ENCODE measurements at regions not wholly inside any gene's neighbourhood (a gene's known extent, or its start where the extent isn't known, plus 50 kb on each side); places are given as distances from the start of the nearest gene placed in this dataset.
"Not testable (repeated sequence)": the region's sequence is repeated elsewhere in the genome, so short reads cannot be mapped to it uniquely, and the experiment has no call there.

GRCh38 chrX:65971151-65971550, 68.7 kb downstream of the VSIG4 start:
- Mint-ChIP-seq H3K27me3 (peaks cover 0 to 6% (median 0%) of the 10 kb centered on the region in 5 donors), H3K9me3 (peaks cover 0 to 1% (median 0%) of the 10 kb centered on the region in 11 donors), H3K27ac (no peak overlapping the region), H3K4me3 (no peak overlapping the region), H3K36me3 (no peaks in the 10 kb centered on the region), H3K4me1 (peaks cover 0 to 13% (median 0%) of the 10 kb centered on the region in 7 donors)
- Histone ChIP-seq H3K27me3 (ENCODE audit: control insufficient read depth in 2 of 2, insufficient read depth in 2 of 2, low read length in 2 of 2) (no peaks in the 10 kb centered on the region), H3K4me1 (ENCODE audit: control insufficient read depth in 2 of 2, insufficient read depth in 2 of 2, low read length in 2 of 2) (no peaks in the 10 kb centered on the region), H3K36me3 (ENCODE audit: control insufficient read depth in 2 of 3, insufficient read depth in 3 of 3, low read length in 3 of 3) (no peaks in the 10 kb centered on the region), H3K4me3 (ENCODE audit: low read length) (no peak overlapping the region), H3K9me3 (ENCODE audit: control insufficient read depth in 2 of 3, low read length in 3 of 3) (no peaks in the 10 kb centered on the region), H3K27ac (ENCODE audit: low read depth, low read length) (no peak overlapping the region)
- DNase-seq (no peak), ATAC-seq (no peak)
- POLR2A ChIA-PET: interaction anchor here (0.5 kb wide), 1 partner anchor 1128 kb away, joined by 3 read pairs; no protein-coding TSS in a partner anchor
- CTCF ChIA-PET: no interaction called here
- intact Hi-C loops (cut with micrococcal nuclease): no loop called here

- intact Hi-C loops (cut with micrococcal nuclease); H3K27ac Mint-ChIP-seq; H3K9me3 ChIP-seq (ENCODE audit: control insufficient read depth in 2 of 3, low read length in 3 of 3); H3K4me3 ChIP-seq (ENCODE audit: low read length); H3K27me3 ChIP-seq (ENCODE audit: control insufficient read depth in 2 of 2, insufficient read depth in 2 of 2, low read length in 2 of 2); H3K36me3 ChIP-seq (ENCODE audit: control insufficient read depth in 2 of 3, insufficient read depth in 3 of 3, low read length in 3 of 3); H3K4me3 Mint-ChIP-seq; ATAC-seq; DNase-seq; POLR2A ChIA-PET; H3K27me3 Mint-ChIP-seq; H3K4me1 ChIP-seq (ENCODE audit: control insufficient read depth in 2 of 2, insufficient read depth in 2 of 2, low read length in 2 of 2); H3K27ac ChIP-seq (ENCODE audit: low read depth, low read length): not testable (repeated sequence)
- CTCF ChIA-PET: interaction anchor here (0.6 kb wide), 1 partner anchor 50 kb away, joined by 3 read pairs; no protein-coding TSS in a partner anchor
- peaks cover 0 to 13% (median 1%) of the 10 kb centered on the region in 7 donors for H3K4me1 Mint-ChIP-seq
- peaks cover 0 to 11% (median 4%) of the 10 kb centered on the region in 5 donors for H3K36me3 Mint-ChIP-seq
- H3K9me3 Mint-ChIP-seq: peaks cover 0 to 14% (median 8%) of the 10 kb centered on the region in 11 donors
These were observed 72.7 kb downstream of the VSIG4 start for GRCh38 chrX:65967159-65967558.

DNA sequence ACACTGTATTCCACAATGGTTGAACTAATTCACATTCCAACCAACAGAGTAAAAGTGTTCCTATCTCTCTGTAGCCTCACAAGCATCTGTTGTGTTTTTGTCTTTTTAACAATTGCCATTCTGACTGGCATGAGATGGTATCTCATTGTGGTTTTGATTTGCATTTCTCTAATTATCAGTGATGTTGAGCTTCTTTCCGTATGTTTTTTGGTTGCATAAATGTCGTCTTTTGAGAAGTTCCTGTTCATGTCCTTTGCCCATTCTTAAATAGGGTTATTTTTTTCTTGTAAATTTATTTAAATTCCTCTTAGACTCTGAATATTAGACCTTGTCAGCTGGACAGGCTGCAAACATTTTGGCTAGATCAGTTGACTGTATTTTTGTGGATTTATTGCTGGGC, 78.2 kb downstream of the VSIG4 start:
- Mint-ChIP-seq H3K27me3 (no peaks in the 10 kb centered on the region), H3K4me1 (peaks cover 0 to 1% (median 0%) of the 10 kb centered on the region in 7 donors), H3K4me3 (no peak overlapping the region), H3K27ac (no peak overlapping the region), H3K36me3 (peaks cover 0 to 16% (median 4%) of the 10 kb centered on the region in 5 donors), H3K9me3 (peaks cover 0 to 17% (median 10%) of the 10 kb centered on the region in 11 donors)
- intact Hi-C loops (cut with micrococcal nuclease): no loop called here
- ATAC-seq (no peak), DNase-seq (no peak)
- no peak overlapping the region for H3K4me3 ChIP-seq (ENCODE audit: low read length)
- no peaks in the 10 kb centered on the region for H3K9me3 ChIP-seq (ENCODE audit: control insufficient read depth in 2 of 3, low read length in 3 of 3)
- no peaks in the 10 kb centered on the region for H3K27me3 ChIP-seq (ENCODE audit: control insufficient read depth in 2 of 2, insufficient read depth in 2 of 2, low read length in 2 of 2)
- no peaks in the 10 kb centered on the region for H3K4me1 ChIP-seq (ENCODE audit: control insufficient read depth in 2 of 2, insufficient read depth in 2 of 2, low read length in 2 of 2)
- ChIA-PET CTCF (interaction anchor here (0.5 to 0.6 kb wide), 2 partner anchors 178 to 782 kb away, joined by 4 to 6 read pairs; no protein-coding TSS in a partner anchor), POLR2A (no interaction called here)
- no peak overlapping the region for H3K27ac ChIP-seq (ENCODE audit: low read depth, low read length)
- no peaks in the 10 kb centered on the region for H3K36me3 ChIP-seq (ENCODE audit: control insufficient read depth in 2 of 3, insufficient read depth in 3 of 3, low read length in 3 of 3)

- H3K36me3 Mint-ChIP-seq: peaks cover 0 to 20% (median 0%) of the 10 kb centered on the region in 5 donors
- H3K9me3 Mint-ChIP-seq: peaks cover 0 to 27% (median 3%) of the 10 kb centered on the region in 11 donors
- ATAC-seq (no peak), DNase-seq (no peak)
- H3K27ac Mint-ChIP-seq: no peak overlapping the region
- ChIA-PET CTCF (no interaction called here), POLR2A (no interaction called here)
- no peaks in the 10 kb centered on the region for H3K36me3 ChIP-seq (ENCODE audit: control insufficient read depth in 2 of 3, insufficient read depth in 3 of 3, low read length in 3 of 3)
- H3K4me1 ChIP-seq (ENCODE audit: control insufficient read depth in 2 of 2, insufficient read depth in 2 of 2, low read length in 2 of 2): no peaks in the 10 kb centered on the region
- peaks cover 4 to 31% (median 24%) of the 10 kb centered on the region in 7 donors for H3K4me1 Mint-ChIP-seq
- H3K27ac ChIP-seq (ENCODE audit: low read depth, low read length): no peak overlapping the region
- no peak overlapping the region for H3K4me3 ChIP-seq (ENCODE audit: low read length)
- peaks cover 0 to 9% (median 0%) of the 10 kb centered on the region in 5 donors for H3K27me3 Mint-ChIP-seq
- intact Hi-C loops (cut with micrococcal nuclease): no loop called here
- no peaks in the 10 kb centered on the region for H3K27me3 ChIP-seq (ENCODE audit: control insufficient read depth in 2 of 2, insufficient read depth in 2 of 2, low read length in 2 of 2)
- H3K4me3 Mint-ChIP-seq: no peak overlapping the region
- no peaks in the 10 kb centered on the region for H3K9me3 ChIP-seq (ENCODE audit: control insufficient read depth in 2 of 3, low read length in 3 of 3)
These were observed 91.8 kb downstream of the VSIG4 start for GRCh38 chrX:65948103-65948502.

- no peaks in the 10 kb centered on the region for H3K36me3 ChIP-seq (ENCODE audit: control insufficient read depth in 2 of 3, insufficient read depth in 3 of 3, low read length in 3 of 3)
- Mint-ChIP-seq H3K4me1 (peaks cover 4 to 28% (median 24%) of the 10 kb centered on the region in 7 donors), H3K27ac (no peak overlapping the region), H3K36me3 (peaks cover 0 to 25% (median 6%) of the 10 kb centered on the region in 5 donors), H3K9me3 (peaks cover 0 to 49% (median 9%) of the 10 kb centered on the region in 11 donors), H3K27me3 (peaks cover 0 to 9% (median 0%) of the 10 kb centered on the region in 5 donors), H3K4me3 (no peak overlapping the region)
- H3K27me3 ChIP-seq (ENCODE audit: control insufficient read depth in 2 of 2, insufficient read depth in 2 of 2, low read length in 2 of 2): no peaks in the 10 kb centered on the region
- POLR2A ChIA-PET: no interaction called here
- no peak for DNase-seq
- CTCF ChIA-PET: no interaction called here
- ATAC-seq: no peak
- intact Hi-C loops (cut with micrococcal nuclease): no loop called here
- no peaks in the 10 kb centered on the region for H3K4me1 ChIP-seq (ENCODE audit: control insufficient read depth in 2 of 2, insufficient read depth in 2 of 2, low read length in 2 of 2)
- H3K27ac ChIP-seq (ENCODE audit: low read depth, low read length): no peak overlapping the region
- no peaks in the 10 kb centered on the region for H3K9me3 ChIP-seq (ENCODE audit: control insufficient read depth in 2 of 3, low read length in 3 of 3)
- no peak overlapping the region for H3K4me3 ChIP-seq (ENCODE audit: low read length)
These were observed 98.1 kb downstream of the VSIG4 start for GRCh38 chrX:65941775-65942174.

DNA sequence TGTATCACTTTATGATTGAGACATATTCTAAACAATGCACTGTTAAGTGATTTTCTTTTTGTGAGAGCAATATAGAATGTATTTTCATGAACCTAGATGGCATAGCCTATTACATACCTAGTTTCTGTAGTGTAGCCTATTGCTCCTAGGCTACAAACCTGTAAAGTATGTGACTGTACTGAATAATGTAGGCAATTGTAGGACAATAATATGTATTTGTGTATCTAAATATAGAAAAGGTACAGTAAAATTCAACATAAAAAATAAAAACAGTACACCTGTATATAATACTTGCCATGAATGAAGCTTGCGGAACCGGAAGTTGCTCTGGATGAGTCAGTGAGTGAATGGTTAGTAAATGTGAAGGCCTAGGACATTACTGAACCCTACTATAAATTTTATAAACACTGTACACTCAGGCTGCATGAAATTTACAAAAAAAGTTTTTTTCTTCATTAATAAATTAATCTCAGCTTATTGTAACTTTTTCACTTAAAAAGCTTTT, 106.7 kb downstream of the VSIG4 start:
- CTCF ChIA-PET: no interaction called here
- no peak for DNase-seq
- intact Hi-C loops (cut with micrococcal nuclease): no loop called here
- no peak overlapping the region for H3K27ac Mint-ChIP-seq
- POLR2A ChIA-PET: interaction anchor here (0.7 kb wide), 1 partner anchor 977 kb away, joined by 5 read pairs; no protein-coding TSS in a partner anchor
- H3K4me1 ChIP-seq (ENCODE audit: control insufficient read depth in 2 of 2, insufficient read depth in 2 of 2, low read length in 2 of 2): no peaks in the 10 kb centered on the region
- no peaks in the 10 kb centered on the region for H3K27me3 Mint-ChIP-seq
- H3K27ac ChIP-seq (ENCODE audit: low read depth, low read length): no peak overlapping the region
- no peak overlapping the region for H3K4me3 ChIP-seq (ENCODE audit: low read length)
- H3K27me3 ChIP-seq (ENCODE audit: control insufficient read depth in 2 of 2, insufficient read depth in 2 of 2, low read length in 2 of 2): no peaks in the 10 kb centered on the region
- H3K9me3 ChIP-seq (ENCODE audit: control insufficient read depth in 2 of 3, low read length in 3 of 3): no peaks in the 10 kb centered on the region
- no peaks in the 10 kb centered on the region for H3K36me3 ChIP-seq (ENCODE audit: control insufficient read depth in 2 of 3, insufficient read depth in 3 of 3, low read length in 3 of 3)
- peaks cover 0 to 17% (median 4%) of the 10 kb centered on the region in 11 donors for H3K9me3 Mint-ChIP-seq
- H3K36me3 Mint-ChIP-seq: peaks cover 0 to 12% (median 4%) of the 10 kb centered on the region in 5 donors
- peaks cover 0 to 6% (median 4%) of the 10 kb centered on the region in 7 donors for H3K4me1 Mint-ChIP-seq
- no peak for ATAC-seq
- no peak overlapping the region for H3K4me3 Mint-ChIP-seq

All from naive thymus-derived CD4-positive, alpha-beta T cell (primary cell).